Right hindlimb (tissue), 1 donor: ENCODE measurements at regions not wholly inside any gene's neighbourhood (a gene's known extent, or its start where the extent isn't known, plus 50 kb on each side); places are given as distances from the start of the nearest gene placed in this dataset.
"Not testable (repeated sequence)": the region's sequence is repeated elsewhere in the genome, so short reads cannot be mapped to it uniquely, and the experiment has no call there.

Experiments used
- DNase-seq: peaks from one replicate; pipeline ENCODE4 v3.0.0-alpha.2; 2018

DNA sequence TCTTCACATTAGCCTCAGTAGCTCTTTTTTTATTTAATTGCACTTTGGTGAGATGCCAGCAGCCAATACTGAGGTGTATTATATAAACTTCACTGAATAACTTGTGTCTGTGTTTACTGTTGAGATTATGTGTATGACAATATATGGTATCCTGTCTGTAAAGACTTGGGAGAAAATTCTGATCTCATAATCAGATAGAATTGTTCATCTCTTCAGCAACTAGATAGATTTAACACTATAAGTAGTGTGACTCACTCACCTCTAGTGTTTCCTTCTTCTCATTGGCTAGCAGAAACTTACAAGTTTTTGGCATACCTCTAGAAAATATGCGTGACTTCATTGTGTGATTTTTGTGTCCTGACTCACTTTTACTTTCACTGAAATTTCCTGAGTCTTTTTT lies 67.6 kb upstream of the TGFBR2 start:
- no peak for DNase-seq

DNA sequence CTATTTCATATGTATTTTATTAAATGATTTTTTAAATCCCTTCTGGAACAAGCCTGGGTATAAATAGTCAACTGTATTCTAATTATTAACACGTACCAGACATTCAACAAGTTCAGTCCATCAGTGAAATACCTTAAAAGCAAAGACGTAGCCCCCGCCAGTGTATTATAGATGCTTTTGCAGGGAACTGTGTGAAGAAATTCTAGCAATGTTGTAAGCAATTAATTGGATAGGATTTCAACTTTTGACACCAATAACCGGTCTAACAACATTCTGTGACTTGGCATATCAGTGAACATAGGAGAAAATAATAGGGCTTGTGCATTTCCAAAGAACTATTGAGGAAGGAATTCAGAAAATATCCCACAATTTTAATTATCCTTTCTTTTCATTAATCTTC lies 67.2 kb upstream of the TGFBR2 start:
- no peak for DNase-seq

DNA sequence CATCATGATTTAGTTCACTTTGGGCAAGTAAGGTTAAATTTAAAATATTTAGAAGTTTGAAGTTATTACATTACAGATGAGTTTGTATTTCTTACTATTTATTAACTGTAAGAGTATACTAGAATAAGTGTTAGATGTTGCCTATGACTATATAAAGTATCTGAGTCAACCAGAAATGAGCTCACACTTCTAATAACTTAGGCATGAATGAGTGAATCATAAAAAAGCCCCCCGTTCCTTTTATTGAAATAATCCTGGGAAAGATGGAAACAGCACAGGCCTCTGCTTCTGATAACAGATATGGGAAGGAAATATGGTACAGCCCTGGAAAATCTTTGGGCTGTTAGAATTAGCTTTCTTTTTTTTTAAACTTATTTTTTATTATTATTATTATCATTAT lies 66.6 kb upstream of the TGFBR2 start:
- no peak for DNase-seq

DNA sequence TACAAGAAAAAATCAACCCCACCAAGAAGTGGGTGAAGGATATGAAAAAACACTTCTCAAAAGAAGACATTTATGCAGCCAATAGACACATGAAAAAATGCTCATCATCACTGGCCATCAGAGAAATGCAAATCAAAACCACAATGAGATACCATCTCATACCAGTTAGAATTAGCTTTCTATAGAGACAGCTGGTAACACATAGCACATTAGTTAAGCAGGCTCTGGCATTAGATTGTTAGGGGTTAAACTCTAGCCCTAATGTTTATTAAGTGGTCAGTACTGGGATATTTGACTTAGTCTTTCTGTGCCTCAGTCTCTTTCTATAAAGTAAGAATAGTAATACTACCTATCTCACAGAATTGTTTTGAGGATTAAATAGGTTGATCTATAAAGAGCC lies 65.2 kb upstream of the TGFBR2 start:
- DNase-seq, result not testable (repeated sequence)

DNA sequence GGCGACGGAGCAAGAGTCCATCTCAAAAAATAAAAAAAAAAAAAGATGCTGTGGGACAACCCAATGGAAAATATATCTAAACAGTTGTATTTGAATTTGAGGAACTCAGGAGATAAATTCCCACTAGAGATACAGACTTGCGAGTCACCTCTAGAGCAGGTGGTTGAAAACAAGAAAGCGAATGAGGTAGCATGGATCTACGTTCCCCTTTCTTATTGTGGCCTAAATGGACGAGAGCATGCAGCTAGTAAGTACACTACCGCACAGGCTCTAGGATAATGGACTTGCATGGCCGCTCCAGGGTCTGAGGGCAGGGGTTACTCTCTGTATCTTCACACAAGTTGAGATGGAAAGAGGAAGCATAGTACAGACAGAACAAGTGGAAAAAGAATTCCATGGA lies 63.5 kb upstream of the TGFBR2 start:
- DNase-seq, result no peak

DNA sequence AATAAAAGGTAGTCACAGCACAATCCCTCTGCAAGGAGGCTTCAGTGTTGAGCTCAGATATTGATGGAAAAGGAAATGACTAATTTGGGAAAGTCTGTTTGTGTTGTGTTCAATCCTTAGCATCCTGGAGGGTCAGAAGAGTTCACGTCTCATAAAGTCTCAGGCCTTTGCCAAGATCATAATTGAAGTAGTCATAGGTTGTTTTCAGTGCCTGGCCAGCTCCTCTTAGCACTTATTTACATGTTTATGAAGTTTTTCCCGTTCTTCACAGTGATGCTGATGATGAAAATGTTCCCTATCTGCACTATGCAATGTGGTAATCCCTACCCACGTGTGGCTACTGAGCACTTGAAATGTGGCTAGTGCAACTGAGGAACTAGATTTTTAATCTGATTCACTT lies 61.6 kb upstream of the TGFBR2 start:
- no peak for DNase-seq

DNA sequence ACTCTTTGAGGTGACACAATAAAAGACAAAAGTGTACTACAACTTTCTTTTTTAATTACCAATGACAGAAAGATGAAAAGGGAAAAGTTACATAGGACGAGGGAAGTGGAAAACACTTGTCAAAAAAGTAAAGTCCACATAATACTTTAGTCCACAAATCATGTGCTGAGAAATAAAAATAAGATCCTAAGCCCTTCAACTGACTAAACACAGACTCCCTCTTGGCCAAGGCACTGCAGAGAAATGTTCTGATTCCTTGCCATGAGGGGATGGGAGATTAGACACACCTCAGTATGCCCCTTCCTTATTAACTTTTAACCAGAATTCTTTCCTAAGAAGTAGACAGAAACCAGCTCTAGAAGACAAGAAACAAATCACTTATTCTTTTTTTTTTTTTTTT lies 59.5 kb upstream of the TGFBR2 start:
- no peak for DNase-seq

DNA sequence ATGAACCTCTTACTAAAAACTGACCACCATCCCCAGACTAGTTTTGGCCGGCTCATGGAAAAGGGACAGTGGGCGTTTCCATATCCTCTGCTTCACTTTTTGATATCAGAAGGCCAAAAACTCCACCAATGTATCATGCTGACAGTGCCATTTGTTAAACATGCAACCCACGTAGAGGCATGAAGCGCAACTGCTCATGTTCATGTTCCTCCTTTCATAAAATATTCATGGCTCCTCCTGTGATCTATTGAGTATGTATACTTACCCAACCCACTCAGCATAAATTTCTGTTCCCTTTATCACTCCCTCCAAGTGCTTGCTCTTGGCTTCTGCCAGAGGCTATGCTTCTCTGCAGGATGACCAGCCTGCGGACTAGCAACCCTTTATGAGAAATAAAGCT lies 58.7 kb upstream of the TGFBR2 start:
- no peak for DNase-seq

DNA sequence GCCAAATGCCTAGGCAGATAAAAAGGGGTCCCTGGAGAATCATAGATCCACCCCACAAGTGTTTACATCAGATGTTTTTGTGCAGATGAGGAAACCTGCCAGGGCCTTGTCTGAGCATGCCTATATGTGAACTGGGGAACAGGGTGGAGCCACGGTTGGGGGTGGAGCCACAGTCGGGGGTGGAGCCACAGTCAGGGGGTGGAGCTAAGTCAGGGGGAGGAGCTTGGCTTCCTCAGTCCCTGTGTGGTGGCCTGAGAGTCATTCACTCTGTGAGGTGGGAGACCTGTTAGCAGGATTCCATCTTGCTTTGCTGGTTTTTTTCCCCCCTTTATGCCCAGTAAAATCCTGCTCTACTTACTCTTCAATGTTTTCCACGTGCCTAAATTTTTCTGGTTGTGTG lies 57.8 kb upstream of the TGFBR2 start:
- DNase-seq, result no peak

DNA sequence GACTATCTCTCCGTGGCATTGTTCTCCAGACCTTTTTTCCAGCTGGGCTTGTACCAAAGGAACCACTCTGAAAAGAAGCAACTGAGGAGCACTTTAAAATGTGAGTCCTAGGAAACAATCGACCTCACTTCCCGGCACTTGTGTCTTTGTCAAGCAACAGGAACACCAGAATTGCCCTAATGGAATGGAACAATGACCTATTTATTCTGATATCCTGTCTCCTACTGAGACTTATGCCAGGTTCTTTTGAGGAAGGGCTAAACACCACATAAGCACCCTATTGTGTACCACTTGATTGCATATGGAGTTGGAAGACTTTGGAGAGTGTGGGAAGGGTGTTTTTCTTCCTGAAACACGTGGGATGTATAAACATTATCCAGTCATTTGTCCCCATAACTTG lies 56.8 kb upstream of the TGFBR2 start:
- no peak for DNase-seq

DNA sequence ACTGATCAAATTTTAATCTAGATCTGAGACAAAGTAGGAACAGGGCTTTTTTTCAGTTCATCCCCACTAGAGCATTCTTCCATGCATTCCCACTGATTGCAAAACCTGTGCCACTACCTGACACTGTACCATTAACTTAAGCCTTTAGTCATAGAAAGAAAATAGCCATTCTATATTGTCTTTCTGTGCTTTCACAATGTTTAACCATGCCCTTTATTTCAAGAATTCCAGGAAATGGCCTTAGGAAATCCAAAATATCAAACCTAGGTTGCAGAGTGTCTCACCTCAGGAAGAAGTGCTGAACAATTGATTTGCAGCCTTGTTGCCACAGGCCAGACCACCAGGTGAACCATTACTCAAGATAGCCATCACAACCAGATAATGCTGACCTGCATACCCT lies 56.2 kb upstream of the TGFBR2 start:
- no peak for DNase-seq

DNA sequence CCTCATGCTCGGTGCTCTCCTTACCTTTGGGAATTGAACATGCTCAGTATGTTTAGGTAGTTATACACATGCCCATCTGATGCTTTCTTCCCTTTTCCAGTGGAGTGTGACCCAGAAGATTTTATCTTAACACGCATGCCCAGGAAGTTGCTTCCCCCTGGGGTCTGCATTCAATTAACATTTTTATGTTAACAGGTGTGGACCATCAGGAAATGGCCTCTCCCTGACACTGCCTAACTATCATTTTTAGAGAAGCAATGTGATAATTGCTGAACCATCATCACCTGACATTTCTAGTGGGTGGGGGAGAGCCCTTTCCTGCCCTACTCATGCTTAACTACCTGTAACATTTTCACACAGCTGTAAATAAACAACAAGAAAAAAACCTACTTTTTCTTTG lies 55.1 kb upstream of the TGFBR2 start:
- DNase-seq, result no peak

DNA sequence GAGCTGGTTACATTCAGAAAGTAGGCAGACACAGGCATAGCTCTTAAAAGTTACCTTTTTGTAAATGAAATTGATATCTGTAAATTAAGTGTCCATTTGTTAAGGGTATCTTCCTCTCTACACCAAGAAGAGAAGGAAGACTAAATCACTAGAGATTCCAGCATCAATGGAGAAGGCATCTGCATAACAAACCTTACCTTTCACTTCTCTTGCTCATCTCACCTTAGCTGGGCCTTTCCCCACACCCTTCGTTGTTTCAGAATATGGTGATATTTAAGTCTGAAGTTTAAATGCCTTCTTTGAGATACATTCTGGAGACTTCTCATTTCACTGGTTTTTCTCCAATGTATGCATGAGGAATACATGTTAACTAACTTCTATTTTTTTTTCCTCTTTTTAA lies 54.5 kb upstream of the TGFBR2 start:
- DNase-seq, result no peak

DNA sequence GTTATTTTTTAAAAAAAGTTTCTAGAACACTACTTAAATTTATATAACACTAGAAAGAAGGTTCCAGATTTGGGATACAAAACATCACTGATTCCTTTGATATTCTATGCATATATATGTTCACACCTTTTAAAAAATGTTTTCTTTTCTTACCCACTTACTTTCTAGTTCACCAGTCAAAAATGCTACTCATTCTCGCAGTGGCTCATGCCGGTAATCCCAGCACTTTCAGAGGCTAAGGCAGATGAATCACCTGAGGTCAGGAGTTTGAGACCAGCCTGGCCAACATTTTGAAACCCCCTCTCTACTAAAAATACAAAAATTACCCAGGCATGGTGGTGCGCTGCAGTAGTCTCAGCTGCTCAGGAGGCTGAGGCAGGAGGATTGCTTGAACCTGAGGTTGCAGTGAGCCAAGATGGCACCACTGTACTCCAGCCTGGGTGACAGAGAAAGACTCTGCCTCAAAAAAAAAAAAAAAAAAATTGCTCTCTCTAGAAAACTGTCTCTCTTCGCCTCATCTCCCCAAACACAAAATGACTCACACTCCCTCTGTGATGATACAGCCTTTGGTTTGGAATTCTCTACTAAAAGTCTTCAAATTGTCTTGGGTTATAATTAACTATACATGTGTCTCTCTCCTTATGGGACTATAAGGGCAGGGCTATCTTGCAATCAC lies 52.6 kb upstream of the TGFBR2 start:
- no peak for DNase-seq

DNA sequence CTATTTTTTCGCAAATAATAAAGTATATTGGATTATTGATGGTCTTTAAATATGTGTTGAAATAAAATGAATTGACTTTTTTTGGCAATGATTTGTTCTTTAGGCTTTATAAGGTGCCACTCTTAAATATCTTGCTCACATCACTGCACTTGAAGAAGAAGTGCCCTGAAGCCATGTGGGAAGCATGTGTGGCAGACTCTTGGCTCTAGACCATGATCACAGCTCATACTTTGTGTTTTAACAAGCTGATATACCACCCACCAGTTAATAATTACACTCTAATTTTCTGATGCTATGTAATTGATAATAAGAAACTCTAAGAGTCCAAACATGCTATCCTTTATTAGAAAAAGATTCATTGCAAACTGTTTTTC lies 52.1 kb upstream of the TGFBR2 start:
- no peak for DNase-seq

DNA sequence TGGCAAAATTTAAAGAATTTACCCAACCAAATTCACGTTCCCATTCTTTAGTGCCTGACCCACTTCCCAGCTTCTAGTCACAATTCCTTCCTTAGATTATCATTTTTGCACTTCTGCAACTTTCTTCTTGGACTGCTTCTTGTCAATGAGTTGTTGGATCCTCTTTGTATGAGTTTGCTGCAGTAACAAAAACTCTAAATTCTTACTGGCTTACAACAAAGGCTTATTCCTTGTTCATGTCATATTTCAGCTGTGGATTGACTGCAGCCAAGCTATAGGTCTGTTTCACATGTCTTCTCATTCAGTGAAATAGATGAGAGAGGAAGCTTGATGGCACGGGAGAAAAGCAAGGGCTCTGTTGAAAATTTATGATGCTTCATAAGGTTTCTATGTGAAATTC lies 50.4 kb upstream of the TGFBR2 start:
- no peak for DNase-seq
